Ishikawa (cell line): ENCODE measurements at regions not wholly inside any gene's neighbourhood (a gene's known extent, or its start where the extent isn't known, plus 50 kb on each side); places are given as distances from the start of the nearest gene placed in this dataset.

Experiments used
- CEBPB ChIP-seq: IDR thresholded peaks from 2 replicates; pipeline ENCODE4 v1.6.1; 2012
- CREB1 ChIP-seq: IDR thresholded peaks from 2 replicates; pipeline ENCODE4 v1.6.1; 2012; ENCODE audit warnings: low read depth
- EGR1 ChIP-seq: IDR thresholded peaks from 2 replicates; pipeline ENCODE4 v1.6.1; 2012
- EP300 ChIP-seq: IDR thresholded peaks from 2 replicates; pipeline ENCODE4 v1.6.1; 2012; ENCODE audit warnings: borderline replicate concordance
- FOXM1 ChIP-seq: IDR thresholded peaks from 2 replicates; pipeline ENCODE4 v1.6.1; 2012; ENCODE audit warnings: low read depth, borderline replicate concordance
- NFIC ChIP-seq: IDR thresholded peaks from 2 replicates; pipeline ENCODE4 v1.6.1; 2012
- RAD21 ChIP-seq: IDR thresholded peaks from 2 replicates; pipeline ENCODE4 v1.6.1; 2012; ENCODE audit warnings: low read depth
- TAF1 ChIP-seq: IDR thresholded peaks from 2 replicates; pipeline ENCODE4 v1.6.1; 2012; ENCODE audit warnings: low read depth, mild to moderate bottlenecking
- TCF12 ChIP-seq: IDR thresholded peaks from 2 replicates; pipeline ENCODE4 v1.6.1; 2012; ENCODE audit warnings: low read depth
- TEAD4 ChIP-seq: IDR thresholded peaks from 2 replicates; pipeline ENCODE4 v1.6.1; 2012
- YY1 ChIP-seq: IDR thresholded peaks from 2 replicates; pipeline ENCODE4 v1.6.1; 2012; ENCODE audit warnings: low read depth
- ZBTB7A ChIP-seq: IDR thresholded peaks from 2 replicates; pipeline ENCODE4 v1.6.1; 2012; ENCODE audit warnings: low read depth
- TF ChIP-seq, protein P1 (sequence below): IDR thresholded peaks from 2 replicates; pipeline ENCODE4 v1.6.1; 2012
- TF ChIP-seq, protein P2 (sequence below): IDR thresholded peaks from 2 replicates; pipeline ENCODE4 v1.6.1; 2012
- TF ChIP-seq, protein P3 (sequence below): IDR thresholded peaks from 2 replicates; pipeline ENCODE4 v1.6.1; 2012; ENCODE audit warnings: low read depth, mild to moderate bottlenecking

DNA sequence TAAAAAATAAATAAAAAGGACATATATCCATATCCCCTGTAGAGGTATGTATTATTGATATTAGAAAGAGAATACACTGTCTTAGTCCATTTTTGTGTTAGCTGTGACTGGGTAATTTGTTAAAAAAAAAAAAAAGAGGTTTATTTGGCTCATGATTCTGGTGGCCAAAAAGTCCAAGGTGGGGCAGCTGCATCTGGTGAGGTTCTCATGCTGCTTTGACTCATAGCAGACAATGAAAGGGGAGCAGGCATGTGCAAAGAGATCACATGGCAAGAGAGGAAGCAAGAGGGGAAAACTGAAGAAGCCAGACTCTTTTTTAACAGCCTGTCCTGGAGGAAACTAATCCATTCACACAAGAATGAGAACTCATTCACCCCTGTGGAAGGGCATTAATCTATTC is 101.6 kb upstream of the MAP4K3 start:
- TF ChIP-seq EP300 (no peak), CEBPB (no peak), TAF1 (no peak), CREB1 (no peak), FOXM1 (no peak), RAD21 (no peak), YY1 (no peak), EGR1 (no peak), TCF12 (no peak), NFIC (no peak), TEAD4 (no peak), ZBTB7A (no peak)
- TF ChIP-seq, protein P1, sequence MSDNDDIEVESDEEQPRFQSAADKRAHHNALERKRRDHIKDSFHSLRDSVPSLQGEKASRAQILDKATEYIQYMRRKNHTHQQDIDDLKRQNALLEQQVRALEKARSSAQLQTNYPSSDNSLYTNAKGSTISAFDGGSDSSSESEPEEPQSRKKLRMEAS: no peak
- TF ChIP-seq, protein P2, sequence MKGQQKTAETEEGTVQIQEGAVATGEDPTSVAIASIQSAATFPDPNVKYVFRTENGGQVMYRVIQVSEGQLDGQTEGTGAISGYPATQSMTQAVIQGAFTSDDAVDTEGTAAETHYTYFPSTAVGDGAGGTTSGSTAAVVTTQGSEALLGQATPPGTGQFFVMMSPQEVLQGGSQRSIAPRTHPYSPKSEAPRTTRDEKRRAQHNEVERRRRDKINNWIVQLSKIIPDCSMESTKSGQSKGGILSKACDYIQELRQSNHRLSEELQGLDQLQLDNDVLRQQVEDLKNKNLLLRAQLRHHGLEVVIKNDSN: no peak
- TF ChIP-seq, protein P3, sequence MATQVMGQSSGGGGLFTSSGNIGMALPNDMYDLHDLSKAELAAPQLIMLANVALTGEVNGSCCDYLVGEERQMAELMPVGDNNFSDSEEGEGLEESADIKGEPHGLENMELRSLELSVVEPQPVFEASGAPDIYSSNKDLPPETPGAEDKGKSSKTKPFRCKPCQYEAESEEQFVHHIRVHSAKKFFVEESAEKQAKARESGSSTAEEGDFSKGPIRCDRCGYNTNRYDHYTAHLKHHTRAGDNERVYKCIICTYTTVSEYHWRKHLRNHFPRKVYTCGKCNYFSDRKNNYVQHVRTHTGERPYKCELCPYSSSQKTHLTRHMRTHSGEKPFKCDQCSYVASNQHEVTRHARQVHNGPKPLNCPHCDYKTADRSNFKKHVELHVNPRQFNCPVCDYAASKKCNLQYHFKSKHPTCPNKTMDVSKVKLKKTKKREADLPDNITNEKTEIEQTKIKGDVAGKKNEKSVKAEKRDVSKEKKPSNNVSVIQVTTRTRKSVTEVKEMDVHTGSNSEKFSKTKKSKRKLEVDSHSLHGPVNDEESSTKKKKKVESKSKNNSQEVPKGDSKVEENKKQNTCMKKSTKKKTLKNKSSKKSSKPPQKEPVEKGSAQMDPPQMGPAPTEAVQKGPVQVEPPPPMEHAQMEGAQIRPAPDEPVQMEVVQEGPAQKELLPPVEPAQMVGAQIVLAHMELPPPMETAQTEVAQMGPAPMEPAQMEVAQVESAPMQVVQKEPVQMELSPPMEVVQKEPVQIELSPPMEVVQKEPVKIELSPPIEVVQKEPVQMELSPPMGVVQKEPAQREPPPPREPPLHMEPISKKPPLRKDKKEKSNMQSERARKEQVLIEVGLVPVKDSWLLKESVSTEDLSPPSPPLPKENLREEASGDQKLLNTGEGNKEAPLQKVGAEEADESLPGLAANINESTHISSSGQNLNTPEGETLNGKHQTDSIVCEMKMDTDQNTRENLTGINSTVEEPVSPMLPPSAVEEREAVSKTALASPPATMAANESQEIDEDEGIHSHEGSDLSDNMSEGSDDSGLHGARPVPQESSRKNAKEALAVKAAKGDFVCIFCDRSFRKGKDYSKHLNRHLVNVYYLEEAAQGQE: no peak

DNA sequence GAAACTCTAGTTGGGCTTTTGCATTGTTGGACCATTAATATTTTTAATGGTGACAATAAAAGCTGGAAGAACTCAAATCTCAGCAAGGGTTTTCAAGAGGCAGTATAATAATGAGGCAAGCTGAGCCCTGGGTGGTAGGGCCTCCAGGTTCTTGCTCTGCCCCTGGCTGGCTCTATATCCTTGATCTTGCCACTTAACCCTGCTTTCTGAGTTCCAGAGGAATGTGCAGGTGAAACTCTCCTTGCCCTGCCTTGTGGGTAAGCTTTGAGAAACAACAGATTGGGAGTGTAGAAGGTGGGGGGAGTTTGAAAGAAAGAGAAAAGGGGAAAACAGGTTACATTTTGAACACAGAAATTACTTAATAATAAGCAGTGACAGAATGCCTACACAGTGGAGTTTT is 103.3 kb upstream of the MAP4K3 start:
- TF ChIP-seq CREB1: no peak
- TF ChIP-seq TAF1: no peak
- no peak for TF ChIP-seq YY1
- TF ChIP-seq NFIC: no peak
- TF ChIP-seq EP300: no peak
- no peak for TF ChIP-seq ZBTB7A
- no peak for TF ChIP-seq RAD21
- TF ChIP-seq EGR1: no peak
- no peak for TF ChIP-seq TEAD4

DNA sequence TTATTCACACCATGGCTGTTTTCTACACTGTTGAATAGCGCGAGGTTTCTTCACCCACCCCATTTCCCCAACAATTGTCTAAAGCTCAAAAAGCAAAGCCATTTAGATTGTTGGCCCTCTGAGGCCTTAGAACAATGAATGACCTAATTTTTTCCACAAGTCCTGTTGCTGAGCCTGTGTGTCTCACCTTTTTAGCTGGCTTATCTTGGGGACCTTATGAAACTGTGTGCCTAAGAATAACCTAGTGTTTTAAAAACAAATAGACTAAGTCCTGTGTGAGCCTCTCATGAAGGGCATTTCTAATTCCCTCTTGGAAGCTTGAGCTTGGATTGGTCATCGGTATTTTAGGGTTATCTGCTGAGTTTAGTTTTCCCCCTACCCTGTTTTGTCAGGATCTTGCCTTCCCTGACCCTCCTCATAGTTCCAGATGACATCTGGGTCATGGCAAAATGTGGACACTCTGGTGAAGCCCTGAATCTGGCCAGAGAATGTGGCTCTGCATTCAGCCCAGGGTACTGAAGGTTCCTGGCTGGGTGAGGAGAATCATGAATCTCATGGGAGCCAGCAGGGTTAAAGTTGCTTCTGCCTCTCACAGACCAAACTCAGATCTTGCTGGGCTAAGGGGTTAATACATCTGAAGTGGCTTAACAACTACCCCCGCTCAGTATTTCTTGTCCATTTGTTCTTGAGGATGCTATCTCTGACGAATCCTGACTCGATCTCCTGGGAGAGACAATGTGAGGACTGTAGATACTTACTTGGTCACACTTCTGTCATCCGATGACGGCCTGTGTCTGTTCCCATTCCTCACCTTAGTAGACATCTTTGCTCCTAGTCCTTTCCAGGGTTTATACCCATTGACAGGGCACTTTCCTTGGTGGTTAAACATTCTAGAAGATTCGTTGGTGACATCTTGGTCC is 104.2 kb upstream of the MAP4K3 start:
- TF ChIP-seq EP300 (no peak), FOXM1 (no peak), TEAD4 (no peak)
- TF ChIP-seq, protein P1: no peak
- TF ChIP-seq, protein P2: no peak

DNA sequence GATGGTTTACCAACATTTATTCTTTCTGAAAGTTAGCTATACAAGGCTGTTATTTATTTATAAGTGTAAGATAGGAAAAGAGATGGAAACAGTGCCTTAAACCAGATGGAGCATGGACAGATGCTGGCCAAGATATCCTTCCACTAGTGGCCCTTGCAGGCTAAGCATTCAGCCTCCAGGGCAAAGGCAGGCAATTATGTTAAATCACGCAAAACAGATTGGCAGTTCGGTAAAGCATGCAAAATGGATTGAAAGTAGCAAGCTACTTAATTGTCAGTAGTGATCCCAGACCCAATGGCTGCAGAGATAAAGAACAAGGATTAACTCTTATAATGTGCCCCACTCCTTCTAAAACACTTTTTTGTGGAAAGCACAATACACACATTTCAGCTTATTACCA is 105.4 kb upstream of the MAP4K3 start:
- TF ChIP-seq CEBPB: no peak
- TF ChIP-seq ZBTB7A: no peak
- no peak for TF ChIP-seq EGR1
- TF ChIP-seq, protein P3: no peak
- no peak for TF ChIP-seq TCF12
- TF ChIP-seq NFIC: no peak
- TF ChIP-seq FOXM1: no peak
- TF ChIP-seq RAD21: no peak
- no peak for TF ChIP-seq TAF1
- TF ChIP-seq TEAD4: no peak
- TF ChIP-seq, protein P1: no peak
- no peak for TF ChIP-seq EP300
- TF ChIP-seq, protein P2: no peak
- TF ChIP-seq YY1: no peak
- no peak for TF ChIP-seq CREB1

DNA sequence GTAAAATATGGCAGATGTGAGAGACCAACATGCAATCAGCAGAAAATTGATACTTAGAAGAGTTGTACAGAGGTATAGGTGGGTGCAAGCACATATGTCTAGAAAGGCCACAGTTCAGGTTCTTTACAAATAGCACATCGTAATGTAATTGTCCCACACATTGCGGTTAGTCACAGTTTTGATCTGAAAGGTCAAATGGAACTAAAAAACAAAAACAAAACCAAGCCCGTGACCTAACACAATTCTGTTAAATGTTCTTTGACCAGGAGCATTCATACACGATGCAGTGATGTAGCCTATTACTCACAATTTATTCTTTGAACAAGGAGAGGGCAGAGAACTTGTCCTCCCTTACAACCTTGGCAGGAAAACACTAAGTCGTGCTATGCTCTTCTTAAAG is 108.9 kb upstream of the MAP4K3 start:
- TF ChIP-seq ZBTB7A: no peak
- no peak for TF ChIP-seq TEAD4
- no peak for TF ChIP-seq TCF12
- TF ChIP-seq, protein P1: no peak
- TF ChIP-seq, protein P2: no peak
- TF ChIP-seq YY1: no peak
- TF ChIP-seq FOXM1: no peak
- TF ChIP-seq, protein P3: no peak
- TF ChIP-seq EGR1: no peak
- no peak for TF ChIP-seq CEBPB
- TF ChIP-seq CREB1: no peak
